K562 (cell line): ENCODE measurements at regions not wholly inside any gene's neighbourhood (a gene's known extent, or its start where the extent isn't known, plus 50 kb on each side); places are given as distances from the start of the nearest gene placed in this dataset.

Experiments used
- DMBX1 ChIP-seq: fragments of 250-450 bp; sonication (Bioruptor Pico); IDR thresholded peaks from 2 replicates; pipeline ENCODE4 v1.8.0; 2022; ENCODE audit warnings: inconsistent platforms, mild to moderate bottlenecking, moderate library complexity, borderline replicate concordance
- GTF2F1 ChIP-seq: IDR thresholded peaks from 2 replicates; pipeline ENCODE4 v1.6.1; 2011; ENCODE audit warnings: low read depth, low read length, improper control_type of control experiment
- PHF21A ChIP-seq: fragments of 450-650 bp; IDR thresholded peaks from 2 replicates; pipeline ENCODE4 v1.6.1; 2017; ENCODE audit warnings: low read depth, borderline replicate concordance

GRCh38 chr14:42441615-42442014, 834.9 kb downstream of the LRFN5 start:
- TF ChIP-seq PHF21A: no peak
- no peak for TF ChIP-seq DMBX1 (CRISPR knock-in tag)
- TF ChIP-seq GTF2F1: no peak
